GM21737 (cell line): ENCODE measurements at regions not wholly inside any gene's neighbourhood (a gene's known extent, or its start where the extent isn't known, plus 50 kb on each side); places are given as distances from the start of the nearest gene placed in this dataset.

Experiments used
- ATAC-seq: cut with Tn5 transposase; IDR thresholded peaks from one replicate; pipeline ENCODE4 v1.9.1; 2021; ENCODE audit warnings: mild to moderate bottlenecking, moderate library complexity; ENCODE audit not compliant: unreplicated experiment

- no peak for ATAC-seq
Observed at GRCh38 chr12:93127582-93128331, 198.7 kb upstream of the EEA1 start.

DNA sequence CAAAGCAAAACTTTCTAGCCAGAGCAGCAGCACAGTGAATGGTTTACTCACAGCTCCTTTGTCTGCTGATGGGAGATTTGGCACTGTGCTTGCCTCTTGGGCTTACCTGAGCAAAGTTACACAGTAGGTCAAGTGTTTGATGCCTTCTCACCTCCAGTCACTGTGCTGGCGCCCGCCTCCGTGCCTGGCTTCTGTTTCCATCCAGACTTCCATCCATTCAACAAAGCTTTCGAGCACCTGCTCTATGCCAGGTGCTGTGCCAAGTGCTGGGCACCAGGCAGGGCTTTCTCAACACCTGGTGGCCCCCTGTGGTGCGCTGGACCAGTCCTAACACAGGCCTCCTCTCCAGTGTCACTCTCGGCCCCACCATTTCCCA, 199.2 kb upstream of the EEA1 start:
- no peak for ATAC-seq

DNA sequence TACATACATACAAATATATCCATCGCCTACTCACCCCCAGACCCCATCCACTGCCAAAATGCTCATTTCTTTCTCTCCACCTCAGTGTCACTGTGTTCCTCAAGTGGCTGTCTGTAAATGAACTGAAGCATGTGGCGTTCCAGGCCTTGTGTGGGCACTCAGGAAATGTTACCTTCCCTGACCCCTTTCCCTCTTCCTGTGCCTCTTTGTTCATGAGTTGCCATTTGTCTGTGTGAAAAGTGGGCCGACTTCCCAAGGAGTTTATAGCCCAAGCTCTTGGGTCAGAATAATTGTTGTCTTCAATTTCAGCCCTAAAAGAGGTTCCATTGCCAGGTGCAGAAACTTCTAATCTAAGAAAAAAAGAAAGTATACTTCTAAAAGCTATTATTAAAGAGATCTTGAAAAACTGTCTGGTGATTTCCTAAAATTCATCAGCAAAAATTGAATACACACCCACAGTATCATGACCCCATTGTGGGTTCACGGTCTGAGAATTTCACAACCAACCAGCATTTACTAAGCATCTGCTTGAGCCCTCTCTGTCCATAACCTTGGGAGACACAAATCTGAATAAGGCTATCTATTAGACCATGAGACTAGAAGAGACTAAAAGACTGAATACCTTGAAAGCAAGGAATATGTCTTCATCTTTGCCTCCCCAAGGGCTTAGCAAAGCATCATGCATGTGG, 201.4 kb upstream of the EEA1 start:
- ATAC-seq: no peak

DNA sequence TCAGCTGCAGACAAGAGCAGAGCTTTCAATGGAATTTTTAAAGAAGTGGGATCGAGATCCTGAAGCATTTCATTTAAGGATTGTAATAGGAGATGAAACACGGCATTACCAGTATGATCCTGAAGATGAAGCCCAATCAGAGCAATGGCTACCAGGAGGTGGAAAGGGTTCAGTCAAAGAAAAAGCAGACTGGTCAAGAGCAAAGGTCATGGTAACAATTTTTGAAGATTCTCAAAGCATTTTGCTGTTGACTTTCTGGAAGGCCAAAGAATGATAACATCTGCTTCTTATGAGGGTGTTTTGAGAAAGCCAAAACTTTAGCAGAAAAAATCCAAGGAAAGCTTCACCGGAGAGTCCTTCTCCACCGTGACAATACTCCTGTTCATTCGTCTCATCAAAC, 204.3 kb upstream of the EEA1 start:
- no peak for ATAC-seq

DNA sequence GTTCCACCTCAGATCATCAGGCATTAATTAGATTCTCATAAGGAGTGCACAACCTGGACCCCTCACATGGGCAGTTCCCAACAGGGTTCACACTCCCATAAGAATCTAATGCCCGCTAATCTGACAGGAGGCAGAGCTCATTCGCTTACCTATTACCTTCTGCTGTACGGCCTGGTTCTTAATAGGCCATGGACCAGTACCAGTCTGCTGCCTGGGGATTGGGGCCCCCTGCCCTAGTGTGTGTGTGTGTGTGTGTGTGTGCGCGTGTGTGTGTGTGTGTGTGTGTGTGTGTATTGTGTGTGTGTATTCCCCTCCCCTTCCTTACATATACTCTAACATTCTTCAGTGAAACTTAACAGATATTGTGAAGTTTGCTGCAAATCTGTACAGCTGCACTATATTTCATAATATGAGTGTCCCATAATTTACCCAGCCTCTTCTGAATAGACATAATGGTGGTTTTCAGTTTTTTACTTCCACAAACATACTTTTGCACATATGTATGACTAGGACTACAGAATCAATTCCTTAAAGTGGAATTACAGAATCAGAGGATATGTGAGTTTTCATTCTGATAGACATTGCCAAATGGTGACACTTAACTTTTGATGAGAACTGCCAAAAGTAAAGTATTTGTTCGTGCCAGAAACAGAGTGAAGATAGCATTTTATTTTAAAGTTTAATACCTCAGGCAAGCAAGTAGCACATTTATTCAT, 205.2 kb upstream of the EEA1 start:
- no peak for ATAC-seq

DNA sequence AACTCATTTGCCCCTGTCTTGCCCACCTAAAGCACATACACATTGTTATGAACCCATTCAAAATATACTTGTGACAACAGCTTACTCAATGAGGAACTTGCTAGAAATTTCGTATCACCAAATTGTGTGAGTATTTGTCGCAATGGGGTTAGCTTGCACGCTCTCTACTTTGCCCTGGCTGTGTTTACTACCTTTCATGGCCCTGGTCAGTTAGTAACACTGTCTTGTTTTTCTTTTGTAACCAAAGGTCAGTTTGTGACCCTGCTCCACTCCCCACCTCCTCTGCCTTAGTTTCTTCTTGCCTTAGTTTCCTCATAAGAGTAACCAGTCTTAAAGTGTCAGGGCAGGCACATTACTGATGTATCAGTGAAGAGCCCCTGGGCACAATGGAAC, 205.8 kb upstream of the EEA1 start:
- no peak for ATAC-seq

DNA sequence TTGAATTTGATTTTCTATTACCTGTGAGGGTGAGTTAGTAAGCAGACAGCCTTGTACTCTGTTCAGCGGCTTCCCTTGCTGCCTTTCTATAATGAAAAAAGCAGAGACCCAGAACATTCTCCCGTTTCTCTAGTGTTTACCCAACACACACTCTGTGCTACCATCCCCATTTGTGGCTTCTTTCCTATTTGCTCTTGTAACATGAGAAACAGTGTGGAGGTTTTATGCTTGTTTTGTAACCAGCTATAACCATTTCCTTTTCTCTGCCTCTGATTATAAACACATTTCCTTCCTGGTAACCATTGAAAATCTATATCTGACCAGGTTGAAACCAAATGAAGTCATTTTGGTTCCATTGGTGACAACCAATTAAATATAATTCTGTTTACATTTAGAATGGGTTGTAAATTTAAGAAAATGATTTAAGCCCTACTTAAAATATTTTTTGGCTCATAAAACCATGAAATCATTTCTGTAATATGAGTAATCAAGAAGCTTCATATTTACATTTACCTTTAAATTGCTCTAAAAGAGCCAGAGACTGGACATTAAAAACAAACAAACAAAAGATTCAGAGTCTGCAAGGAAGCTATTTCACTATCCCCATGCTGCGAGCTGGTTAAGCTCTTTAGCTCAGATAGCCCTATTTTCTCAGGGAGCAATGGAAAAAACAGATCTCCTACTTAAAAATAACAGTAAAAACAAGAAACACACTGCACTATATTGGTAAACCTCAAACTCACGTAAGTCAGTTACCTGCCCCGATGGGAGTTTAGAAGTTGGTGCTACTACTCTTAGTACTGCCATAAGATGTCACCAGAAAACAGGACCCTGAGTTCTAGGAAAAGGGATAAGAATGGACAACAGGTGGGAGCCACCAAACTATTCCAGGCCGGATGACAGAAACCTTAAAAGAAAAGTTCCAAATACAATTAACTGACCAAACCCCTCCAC, 206.5 kb upstream of the EEA1 start:
- no peak for ATAC-seq

DNA sequence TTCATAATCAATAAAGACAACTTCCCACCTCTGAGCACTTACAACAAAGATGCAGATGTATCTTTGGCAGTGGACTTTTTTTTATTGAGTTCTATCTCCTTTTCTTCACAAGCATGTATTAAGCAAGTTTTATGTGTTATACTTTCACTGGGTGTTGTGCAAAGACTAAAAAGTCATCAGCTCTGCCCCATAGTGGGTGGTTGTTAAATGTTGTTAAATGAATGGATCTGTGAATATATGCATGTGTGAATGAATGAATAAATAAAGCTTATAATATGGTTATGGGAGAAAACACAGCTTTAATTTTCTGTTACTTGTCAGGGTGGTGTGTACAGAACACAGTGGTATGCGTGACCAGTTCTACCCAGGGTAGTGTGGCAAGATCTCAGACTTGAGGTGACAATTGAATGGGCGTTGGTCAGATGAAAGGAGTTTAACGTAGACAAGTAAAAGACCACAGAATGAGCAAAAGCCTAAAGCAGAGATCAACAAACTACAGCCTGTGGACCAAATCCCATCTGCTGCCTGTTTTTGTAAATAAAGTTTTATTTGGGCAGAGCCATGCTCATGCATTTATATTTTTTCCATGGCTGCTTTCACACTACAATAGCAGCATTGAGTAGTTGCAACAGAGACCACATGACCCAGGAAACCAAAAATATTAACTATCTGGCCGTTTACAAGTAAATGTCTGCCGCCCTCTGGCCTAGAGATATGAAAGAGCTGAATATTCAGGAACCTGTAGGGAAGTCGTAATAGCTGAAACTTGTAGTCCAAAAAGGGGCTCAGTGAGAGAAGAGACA, 207.4 kb upstream of the EEA1 start:
- no peak for ATAC-seq

GRCh38 chr12:93137656-93138612, 208.8 kb upstream of the EEA1 start:
- peak; percentile 34 for ATAC-seq

DNA sequence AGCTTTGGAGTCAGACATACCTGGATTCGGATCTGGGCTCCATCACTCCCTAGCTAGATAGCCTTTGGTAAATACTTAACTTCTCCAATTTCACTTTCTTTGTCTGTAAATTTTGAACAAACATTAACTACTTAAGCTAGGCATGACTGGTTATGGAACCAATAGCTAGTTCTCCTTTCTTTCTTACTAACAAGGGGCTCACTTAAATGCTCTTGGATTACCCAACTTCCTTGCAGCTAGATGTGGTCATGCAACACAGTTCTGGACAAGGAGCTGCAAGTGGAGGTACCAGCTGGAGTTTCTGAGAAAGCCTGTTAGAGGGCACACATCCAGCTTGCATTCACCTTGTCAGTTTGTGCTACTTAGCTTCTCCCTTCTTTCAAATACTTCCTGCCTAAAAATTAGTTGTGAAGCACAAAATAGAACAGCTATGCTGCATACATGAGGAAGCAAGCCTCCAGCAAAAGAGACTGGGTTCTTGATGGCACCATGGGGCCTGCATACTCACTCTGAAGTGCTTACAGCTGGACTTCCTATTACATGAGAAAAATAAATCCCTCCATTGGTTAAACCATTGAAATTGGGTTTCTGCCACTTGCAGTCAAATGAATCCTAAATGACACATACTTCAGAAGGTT, 210.1 kb upstream of the EEA1 start:
- ATAC-seq: peak; percentile 56

GRCh38 chr12:93140325-93140724, 211.2 kb upstream of the EEA1 start:
- no peak for ATAC-seq

DNA sequence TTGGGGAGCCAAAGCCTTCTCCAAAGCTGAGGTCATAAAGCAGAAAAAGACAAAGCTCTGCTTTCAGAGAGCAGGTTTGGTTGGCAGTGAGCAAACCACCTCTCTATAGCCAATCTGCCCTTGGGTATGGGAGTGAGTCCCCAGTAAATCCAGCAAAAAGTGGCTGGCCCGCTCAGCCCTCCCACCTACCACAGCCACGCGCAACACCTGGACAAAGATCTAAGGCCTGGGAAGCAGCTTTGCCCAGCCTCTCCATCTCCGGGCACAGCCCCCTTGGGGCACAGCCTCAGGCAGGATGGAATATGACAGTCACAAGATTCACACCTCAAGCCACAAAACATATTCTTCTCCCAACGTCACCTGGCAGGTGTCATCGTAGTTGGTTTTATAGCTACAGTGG, 211.7 kb upstream of the EEA1 start:
- ATAC-seq: no peak

DNA sequence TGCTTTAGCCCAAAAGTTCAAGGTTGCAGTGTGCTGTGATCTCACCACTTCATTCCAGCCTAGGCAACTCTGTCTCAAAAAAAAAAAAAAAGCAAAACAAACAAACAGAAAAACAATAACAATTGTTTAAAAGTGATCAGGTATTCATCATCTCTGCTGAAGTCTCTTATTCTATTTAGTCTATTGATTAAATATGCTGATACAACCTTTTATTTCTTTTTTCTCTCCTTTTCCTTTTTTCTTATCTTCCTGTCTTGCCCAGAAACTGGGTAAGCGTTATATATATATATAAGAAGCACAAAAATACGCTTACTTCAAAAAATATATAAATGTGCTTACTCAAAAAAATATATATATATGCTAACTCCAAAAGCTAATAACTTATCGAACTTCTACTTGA, 213.8 kb upstream of the EEA1 start:
- no peak for ATAC-seq

GRCh38 chr12:93144109-93144508, 215.0 kb upstream of the EEA1 start:
- no peak for ATAC-seq

DNA sequence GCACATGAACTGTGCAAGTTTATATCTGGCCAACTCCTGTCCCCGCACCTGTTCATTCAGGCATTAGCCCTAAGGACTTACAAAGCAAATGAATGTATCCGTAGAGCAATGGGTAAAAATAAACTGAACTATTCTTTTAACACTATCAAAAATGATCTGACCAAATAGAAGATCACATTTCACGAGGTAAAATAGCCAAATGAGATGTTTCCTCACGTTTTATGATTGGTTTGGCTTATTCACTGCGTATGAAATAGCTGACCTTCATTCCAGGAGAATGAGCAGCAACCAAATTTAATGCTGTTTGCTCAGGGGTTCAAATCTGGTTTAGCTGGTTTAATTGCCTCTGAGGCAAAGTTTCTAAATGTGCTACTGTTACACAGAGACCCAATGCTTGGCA, 216.0 kb upstream of the EEA1 start:
- no peak for ATAC-seq

GRCh38 chr12:93146263-93146939, 217.3 kb upstream of the EEA1 start:
- no peak for ATAC-seq

DNA sequence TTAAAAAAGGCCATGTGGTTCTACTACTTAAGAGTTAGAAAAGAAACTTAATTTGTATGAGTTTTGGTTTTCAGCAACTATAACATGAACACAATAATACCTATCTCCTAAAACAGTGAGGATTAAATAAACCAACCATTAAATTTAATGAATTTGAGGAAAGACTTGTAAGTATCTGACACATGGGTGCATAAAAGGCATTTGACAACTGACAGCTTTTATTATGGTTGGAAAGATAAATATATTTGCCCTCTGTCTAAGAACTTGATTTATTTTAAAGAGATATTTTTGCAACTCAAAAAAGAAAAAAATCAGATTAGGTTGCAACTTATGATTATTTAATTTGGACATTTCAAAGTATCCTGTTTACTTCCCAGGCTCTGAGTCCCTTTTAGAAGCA, 217.9 kb upstream of the EEA1 start:
- no peak for ATAC-seq

DNA sequence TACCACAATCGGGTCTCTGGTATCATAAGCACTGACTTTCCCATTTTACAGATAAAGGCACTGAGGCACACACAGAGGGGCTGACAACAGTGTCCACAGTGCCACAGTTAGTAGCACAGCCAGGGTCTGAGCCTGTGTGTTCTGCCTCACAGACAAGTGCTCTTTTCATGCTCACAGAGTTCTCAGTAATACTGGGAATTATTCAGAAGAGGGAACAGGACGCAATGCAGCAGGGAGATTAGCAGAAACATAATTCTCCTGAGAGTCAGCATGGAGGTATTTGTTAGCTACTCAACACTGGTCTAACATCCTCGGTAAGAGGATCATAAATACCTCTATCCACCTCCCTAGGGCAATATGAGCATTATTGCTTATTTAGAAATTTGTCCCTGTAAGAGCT, 219.3 kb upstream of the EEA1 start:
- no peak for ATAC-seq
